Right renal cortex interstitium (tissue), 3 donors: ENCODE measurements at regions not wholly inside any gene's neighbourhood (a gene's known extent, or its start where the extent isn't known, plus 50 kb on each side); places are given as distances from the start of the nearest gene placed in this dataset.
"Not testable (repeated sequence)": the region's sequence is repeated elsewhere in the genome, so short reads cannot be mapped to it uniquely, and the experiment has no call there.

Source experiments
- DNase-seq, 3 donors: peaks; one replicate each; pipeline ENCODE4 v3.0.0-alpha.2; 2013; ENCODE audit warnings: low read depth in 3 of 3, low spot score in 2 of 3

DNA sequence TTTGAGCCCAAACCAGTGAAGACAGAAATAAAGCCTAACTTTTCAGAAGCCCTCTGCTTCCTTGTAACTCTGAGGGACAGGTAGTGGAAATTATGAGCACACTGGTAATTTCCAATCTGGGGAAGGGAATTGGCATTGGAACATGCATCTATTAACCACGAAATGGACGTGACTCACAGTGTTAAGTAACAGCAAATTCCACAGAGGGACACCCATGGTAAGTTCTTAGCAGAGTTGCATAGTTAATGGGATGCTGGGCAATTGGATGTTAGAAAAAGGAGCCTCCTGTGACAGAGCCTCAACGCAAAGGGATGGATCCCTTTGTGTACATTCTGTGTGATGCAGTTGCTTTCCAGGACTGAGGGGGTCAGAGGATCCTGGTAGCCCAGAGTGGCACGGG, 168.6 kb downstream of the SEMA6D start:
- DNase-seq = no peak

GRCh38 chr15:47887241-47887800, 170.0 kb downstream of the SEMA6D start:
- DNase-seq = no peak

DNA sequence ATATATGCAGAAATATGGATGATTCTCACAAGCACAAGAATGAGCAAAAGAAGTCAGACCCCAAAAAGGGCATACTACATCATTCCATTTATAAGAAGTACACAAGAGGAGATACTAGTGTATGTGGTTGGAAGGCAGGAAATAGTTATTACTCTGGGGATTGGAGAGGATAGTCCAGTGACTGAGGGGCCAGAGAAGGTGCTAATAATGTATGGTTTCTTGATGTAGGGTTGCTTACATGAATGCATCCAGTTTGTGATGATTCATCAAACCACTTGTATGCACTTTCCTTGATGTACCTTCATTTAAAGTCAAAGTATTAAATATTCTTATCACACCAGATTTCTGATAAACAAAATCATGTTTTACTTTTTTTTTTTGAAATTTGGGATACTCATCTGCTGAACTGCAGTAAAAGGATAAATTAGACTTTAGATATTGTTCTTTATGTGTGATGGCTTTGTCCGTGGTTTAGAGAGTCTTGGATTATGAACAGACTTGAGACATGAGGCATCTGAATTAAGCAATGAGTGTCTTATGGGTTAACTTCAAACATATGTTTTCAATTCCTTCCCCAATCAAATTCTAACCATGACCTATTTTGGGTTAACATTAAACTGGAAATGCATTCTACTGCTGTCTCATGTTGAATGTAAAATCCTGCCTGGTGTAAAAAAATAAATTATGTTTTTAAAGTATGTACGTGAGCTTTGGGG, 171.2 kb downstream of the SEMA6D start:
- DNase-seq = no peak

DNA sequence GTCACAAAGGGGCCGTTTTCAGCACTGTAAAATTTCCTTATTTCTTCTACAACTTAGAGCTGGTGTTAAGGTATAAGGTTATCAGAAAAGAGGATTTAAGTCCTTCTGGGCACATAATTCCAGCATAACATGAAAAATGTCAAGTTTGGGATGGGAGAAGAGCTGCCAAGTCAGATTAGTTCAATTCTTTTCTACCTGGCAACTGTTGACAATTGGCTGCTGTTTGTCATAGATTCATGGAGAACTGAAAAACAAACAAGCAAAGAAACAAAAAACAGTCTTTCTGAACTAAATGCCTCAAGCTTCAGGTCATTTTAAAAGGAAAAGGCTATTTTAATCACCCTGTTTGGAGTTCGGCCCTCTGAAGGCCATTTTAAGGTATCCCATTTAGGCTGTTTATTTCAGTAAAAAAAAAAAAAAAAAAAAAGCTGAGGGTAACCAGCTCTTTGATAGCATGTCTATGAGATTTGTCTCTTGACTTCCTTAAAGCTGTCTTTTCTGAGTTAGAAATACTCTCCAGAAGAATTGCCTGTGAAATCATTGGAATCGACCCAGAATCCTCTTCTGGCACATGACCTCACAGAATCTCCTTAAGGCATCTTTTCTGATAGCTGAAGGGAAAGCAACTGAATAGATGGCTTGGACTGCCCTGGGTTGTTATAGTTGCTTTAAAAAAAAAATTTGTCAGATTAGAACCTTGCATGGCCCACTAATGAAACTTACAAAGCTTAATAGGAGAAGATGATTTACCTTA, 173.3 kb downstream of the SEMA6D start:
- no peak for DNase-seq

DNA sequence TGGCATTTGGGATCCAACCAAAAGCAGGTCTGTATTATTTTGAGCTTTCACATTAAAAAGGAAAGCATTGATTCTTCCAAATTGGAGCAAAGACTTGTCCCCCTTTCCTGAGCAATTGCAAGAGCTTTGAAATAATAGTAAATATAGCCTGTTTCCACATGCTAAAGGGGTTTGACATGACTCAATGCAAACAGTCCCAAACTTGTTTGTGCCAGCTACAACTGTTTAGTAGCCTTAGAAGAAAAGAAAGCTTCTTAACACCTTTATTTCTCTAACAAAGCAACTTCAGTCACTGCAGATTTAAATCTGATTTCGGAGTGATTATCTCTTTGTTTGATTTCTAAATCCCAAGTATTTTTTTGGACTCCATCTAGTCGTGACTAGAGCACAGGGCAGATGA, 180.2 kb downstream of the SEMA6D start:
- no peak for DNase-seq

DNA sequence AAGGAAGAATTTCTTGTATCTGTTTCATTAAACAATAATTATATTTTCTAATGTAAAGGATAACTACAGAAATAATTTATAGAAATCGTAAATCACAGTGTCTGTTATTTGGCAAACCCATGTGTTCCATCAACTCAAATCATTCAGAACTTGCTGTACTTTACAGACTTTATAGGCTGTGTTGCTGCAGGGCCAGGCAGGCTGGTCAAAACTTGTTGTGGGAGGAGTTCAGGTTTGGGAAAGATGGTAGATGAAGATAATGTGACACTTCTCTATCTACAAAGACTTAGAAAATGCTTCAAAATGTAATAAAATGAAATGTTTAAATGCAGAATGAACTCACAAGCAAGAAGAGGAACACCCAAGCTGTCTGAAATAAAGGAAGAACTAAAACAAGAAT, 183.4 kb downstream of the SEMA6D start:
- no peak for DNase-seq

- DNase-seq = no peak
Measured at GRCh38 chr15:47903368-47903767, 186.1 kb downstream of the SEMA6D start.

DNA sequence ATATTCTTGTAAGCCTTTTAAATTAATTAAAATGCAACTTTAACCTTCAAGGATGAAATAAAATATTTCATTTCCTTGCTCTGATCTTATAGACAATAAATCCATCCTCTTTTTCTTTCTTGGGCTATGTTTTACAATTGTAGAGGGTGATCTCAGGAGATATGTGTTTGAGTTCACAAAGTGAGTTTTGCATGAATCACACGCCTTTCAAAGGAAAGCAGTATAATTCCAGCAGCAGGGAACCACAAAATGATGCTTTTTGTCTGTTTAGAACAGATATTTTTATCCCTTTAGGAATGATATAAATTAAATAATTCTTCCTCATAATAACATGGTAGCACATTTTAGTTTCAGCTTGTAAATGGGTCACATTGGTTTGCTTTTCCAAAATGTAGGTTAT, 191.2 kb downstream of the SEMA6D start:
- DNase-seq = no peak

DNA sequence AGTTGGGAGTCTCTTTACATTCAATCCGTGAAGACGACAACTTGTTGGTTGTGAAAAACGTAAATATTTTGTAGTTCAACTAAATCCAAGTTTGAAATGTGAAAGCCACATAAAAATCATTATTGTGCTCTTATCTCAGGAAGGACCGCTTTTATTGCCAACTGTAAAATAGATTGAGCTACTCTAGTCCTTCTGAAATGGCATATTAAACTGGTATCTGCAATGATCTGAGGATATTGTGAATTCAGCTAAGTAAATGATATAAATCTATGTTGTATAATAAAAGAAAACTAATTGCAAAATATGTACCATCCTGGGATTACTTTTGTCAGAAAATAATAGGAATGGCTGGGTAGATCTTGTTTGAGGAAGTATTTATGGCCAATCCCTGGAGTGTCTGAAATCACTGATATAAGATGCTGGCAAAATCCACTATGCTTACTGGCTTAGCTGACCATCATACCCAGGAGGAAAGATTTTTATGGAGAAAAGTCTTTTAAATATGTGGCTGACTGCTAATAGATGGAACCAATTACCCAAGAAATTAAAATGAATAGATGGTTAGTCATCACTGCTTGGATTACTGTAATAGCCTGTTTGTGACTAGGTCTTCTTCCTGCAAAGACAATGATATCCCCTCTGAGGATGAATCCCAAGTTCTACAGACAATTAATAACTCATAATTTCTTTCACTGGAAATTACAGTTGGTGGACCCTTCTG, 191.8 kb downstream of the SEMA6D start:
- DNase-seq = no peak

DNA sequence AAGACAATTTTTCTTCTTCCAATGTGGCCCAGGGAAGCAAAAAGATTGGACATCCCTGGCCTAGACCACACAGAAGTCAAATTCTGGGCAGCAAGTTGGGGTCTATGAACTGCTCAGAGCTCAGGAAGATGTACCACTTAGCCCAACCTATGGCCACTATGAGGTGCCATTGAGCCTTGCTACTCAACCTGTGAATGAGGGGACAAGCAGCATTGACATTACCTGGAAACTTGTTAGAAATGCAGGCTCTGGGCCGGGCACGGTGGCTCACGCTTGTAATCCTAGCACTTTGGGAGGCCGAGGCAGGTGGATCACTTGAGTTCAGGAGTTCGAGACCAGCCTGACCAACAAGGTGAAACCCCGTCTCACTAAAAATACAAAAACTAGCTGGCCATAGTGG, 195.6 kb downstream of the SEMA6D start:
- not testable (repeated sequence) for DNase-seq

GRCh38 chr15:47917881-47918280, 200.6 kb downstream of the SEMA6D start:
- no peak for DNase-seq

- no peak for DNase-seq
Measured at GRCh38 chr15:47918877-47919276, 201.6 kb downstream of the SEMA6D start.

DNA sequence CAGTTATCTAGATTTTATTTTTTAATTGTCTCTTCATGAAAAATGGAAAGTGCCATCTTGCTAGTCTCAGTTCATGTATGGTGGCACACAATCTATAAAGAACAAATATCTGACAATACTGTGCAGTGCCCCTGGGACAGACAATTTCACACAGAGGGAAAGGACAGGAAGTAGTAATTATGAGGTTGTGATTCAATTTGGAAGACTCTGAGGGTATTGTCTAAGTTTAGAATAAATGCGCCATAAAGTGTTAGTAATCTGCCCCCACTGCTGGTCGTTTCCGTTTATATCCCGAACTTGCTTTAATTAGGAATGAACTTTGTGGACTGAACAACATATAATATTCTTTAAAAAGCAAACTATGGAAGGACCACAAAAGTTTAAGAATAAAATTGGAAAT, 196.4 kb upstream of the SLC24A5 start:
- DNase-seq = no peak

DNA sequence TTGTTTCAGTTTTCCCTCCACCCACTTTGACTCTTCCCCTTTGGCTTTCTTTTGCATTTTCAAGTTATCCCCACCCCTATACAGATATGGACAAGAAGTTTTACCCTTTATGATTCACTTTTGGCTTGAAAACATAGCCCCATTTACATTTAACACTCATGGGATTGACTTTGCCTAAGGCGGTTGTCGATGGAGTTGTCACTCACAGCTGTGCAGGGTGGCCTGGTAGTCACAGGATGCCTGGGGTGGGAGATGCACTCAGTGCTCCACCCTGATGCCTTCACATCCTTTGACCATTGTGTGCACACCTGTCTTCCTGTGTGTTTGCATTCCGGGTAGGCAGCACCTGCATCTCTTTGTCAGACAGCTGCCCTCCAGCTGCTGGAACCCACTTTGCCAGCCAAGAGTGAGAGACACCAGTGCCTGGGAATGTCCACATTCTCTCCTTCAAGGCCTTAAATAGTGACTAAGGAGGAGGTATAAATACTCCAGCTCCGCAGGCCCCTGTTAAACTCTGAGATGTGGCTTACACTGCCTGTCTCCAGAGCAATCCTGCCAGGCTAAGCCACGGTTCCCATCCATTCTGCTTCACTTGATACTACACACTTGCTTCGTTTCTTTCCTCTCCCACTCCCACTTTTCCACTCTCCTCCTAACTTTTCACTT, 191.5 kb upstream of the SLC24A5 start:
- no peak for DNase-seq

- DNase-seq = no peak
Measured at GRCh38 chr15:47932261-47932660, 188.5 kb upstream of the SLC24A5 start.

GRCh38 chr15:47932951-47933641, 187.7 kb upstream of the SLC24A5 start:
- no peak for DNase-seq

- no peak for DNase-seq
Measured at GRCh38 chr15:47933865-47934264, 186.9 kb upstream of the SLC24A5 start.

GRCh38 chr15:47934342-47934741, 186.4 kb upstream of the SLC24A5 start:
- DNase-seq = no peak

DNA sequence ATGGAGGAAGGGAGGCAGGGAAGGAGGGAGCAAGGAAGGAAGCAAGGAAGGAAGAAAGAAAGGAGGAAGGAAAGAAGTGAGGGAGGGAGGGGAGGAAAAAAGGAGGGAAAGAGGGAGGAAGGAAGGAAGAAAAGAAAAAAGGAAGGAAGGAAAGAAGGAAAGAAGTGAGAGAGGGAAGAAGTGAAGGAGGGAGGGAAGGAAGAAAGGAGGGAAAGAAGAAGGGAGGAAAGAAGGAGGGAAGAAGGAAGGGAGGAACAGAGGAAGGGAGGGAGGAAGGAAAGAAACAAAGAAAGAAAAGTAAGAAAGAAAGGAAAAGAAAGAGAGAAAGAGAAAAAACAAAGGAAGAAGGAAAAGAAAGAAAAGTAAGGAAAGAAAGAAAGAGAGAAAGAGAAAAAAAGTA, 183.0 kb upstream of the SLC24A5 start:
- no peak for DNase-seq

- DNase-seq = no peak
Measured at GRCh38 chr15:47944637-47945288, 176.0 kb upstream of the SLC24A5 start.
